GM18858 (cell line): ENCODE measurements at regions not wholly inside any gene's neighbourhood (a gene's known extent, or its start where the extent isn't known, plus 50 kb on each side); places are given as distances from the start of the nearest gene placed in this dataset.

Experiments used
- ATAC-seq: cut with Tn5 transposase; IDR thresholded peaks from one replicate; pipeline ENCODE4 v1.9.1; 2021; ENCODE audit not compliant: unreplicated experiment

GRCh38 chr12:107973950-107974349 lies 155.1 kb upstream of the WSCD2 start:
- ATAC-seq = no peak

- no peak for ATAC-seq
Measured at GRCh38 chr12:107976331-107976730, 152.8 kb upstream of the WSCD2 start.

GRCh38 chr12:107978201-107978600 lies 150.9 kb upstream of the WSCD2 start:
- no peak for ATAC-seq

GRCh38 chr12:107978641-107979040 lies 150.4 kb upstream of the WSCD2 start:
- ATAC-seq = no peak

- ATAC-seq = no peak
Measured at GRCh38 chr12:107983756-107984472, 145.2 kb upstream of the WSCD2 start.

- ATAC-seq = no peak
Measured at GRCh38 chr12:107984973-107985372, 144.1 kb upstream of the WSCD2 start.

- no peak for ATAC-seq
Measured at GRCh38 chr12:107986183-107986582, 142.9 kb upstream of the WSCD2 start.

GRCh38 chr12:107990325-107990724 lies 138.8 kb upstream of the WSCD2 start:
- ATAC-seq = no peak

GRCh38 chr12:107992029-107992428 lies 137.1 kb upstream of the WSCD2 start:
- no peak for ATAC-seq

GRCh38 chr12:107992870-107993451 lies 136.1 kb upstream of the WSCD2 start:
- ATAC-seq = no peak

GRCh38 chr12:107998863-107999262 lies 130.2 kb upstream of the WSCD2 start:
- ATAC-seq = no peak

GRCh38 chr12:108000111-108000510 lies 129.0 kb upstream of the WSCD2 start:
- ATAC-seq = no peak

- no peak for ATAC-seq
Measured at GRCh38 chr12:108004319-108004718, 124.8 kb upstream of the WSCD2 start.

GRCh38 chr12:108008163-108008905 lies 120.8 kb upstream of the WSCD2 start:
- no peak for ATAC-seq

- ATAC-seq = no peak
Measured at GRCh38 chr12:108009442-108010070, 119.5 kb upstream of the WSCD2 start.

- no peak for ATAC-seq
Measured at GRCh38 chr12:108016022-108016564, 113.0 kb upstream of the WSCD2 start.

- ATAC-seq = no peak
Measured at GRCh38 chr12:108017472-108018057, 111.5 kb upstream of the WSCD2 start.

GRCh38 chr12:108019862-108020261 lies 109.2 kb upstream of the WSCD2 start:
- no peak for ATAC-seq

GRCh38 chr12:108021141-108021540 lies 107.9 kb upstream of the WSCD2 start:
- ATAC-seq = no peak

GRCh38 chr12:108021949-108022522 lies 107.1 kb upstream of the WSCD2 start:
- ATAC-seq = no peak
